ENCODE measurements at regions not wholly inside any gene's neighbourhood (a gene's known extent, or its start where the extent isn't known, plus 50 kb on each side); places are given as distances from the start of the nearest gene placed in this dataset.
A peak's percentile ranks its signal among the peaks of the same experiment; 100 is the strongest.

GRCh38 chr16:73116576-73116975 lies 68.6 kb upstream of the ZFHX3 start:
- H3K36me3 ChIP-seq: no peaks in the 10 kb centered on the region
- TF ChIP-seq CTCF (IDR thresholded peaks at IDR 0.05): no peak
- H3K27ac ChIP-seq: no peak overlapping the region
- H3K4me1 ChIP-seq: no peaks in the 10 kb centered on the region
- no peak overlapping the region for H3K4me3 ChIP-seq
- 85 to 93% methylated on average over 2 of the region's 2 CpGs for WGBS, 2 donors
- FAIRE-seq: no peak
- no peaks in the 10 kb centered on the region for H3K9me3 ChIP-seq
- H3K27me3 ChIP-seq: no peaks in the 10 kb centered on the region
- intact Hi-C loops (cut with DNase I): no loop called here
- no peak for ATAC-seq
- DNase-seq: no peak

- no peak for DNase-seq
- no peaks in the 10 kb centered on the region for H3K27me3 ChIP-seq
- WGBS, 2 donors: 78 to 82% methylated on average over 6 of the region's 6 CpGs
- no peaks in the 10 kb centered on the region for H3K36me3 ChIP-seq
- H3K27ac ChIP-seq: no peak overlapping the region
- peak in 1 of 4 donors; percentile 54 for ATAC-seq
- intact Hi-C loops (cut with DNase I): no loop called here
- no peak overlapping the region for H3K4me3 ChIP-seq
- TF ChIP-seq CTCF (IDR thresholded peaks at IDR 0.05): no peak
- no peaks in the 10 kb centered on the region for H3K4me1 ChIP-seq
- FAIRE-seq: no peak
- H3K9me3 ChIP-seq: no peaks in the 10 kb centered on the region
Observed at GRCh38 chr16:73113336-73113735, 65.4 kb upstream of the ZFHX3 start.

GRCh38 chr16:73108195-73108963 lies 60.5 kb upstream of the ZFHX3 start:
- H3K36me3 ChIP-seq: no peaks in the 10 kb centered on the region
- H3K4me3 ChIP-seq: no peak overlapping the region
- H3K4me1 ChIP-seq: no peaks in the 10 kb centered on the region
- ATAC-seq (no peak), DNase-seq (no peak), FAIRE-seq (no peak)
- intact Hi-C loops (cut with DNase I): no loop called here
- no peak for TF ChIP-seq CTCF (IDR thresholded peaks at IDR 0.05)
- no peaks in the 10 kb centered on the region for H3K9me3 ChIP-seq
- H3K27me3 ChIP-seq: no peaks in the 10 kb centered on the region
- no peak overlapping the region for H3K27ac ChIP-seq
- WGBS, 2 donors: 61 to 74% methylated on average over 10 of the region's 10 CpGs

GRCh38 chr16:73107371-73107770 lies 59.4 kb upstream of the ZFHX3 start:
- no peak for TF ChIP-seq CTCF (IDR thresholded peaks at IDR 0.05)
- no peak for FAIRE-seq
- Histone ChIP-seq H3K4me1 (no peaks in the 10 kb centered on the region), H3K9me3 (no peaks in the 10 kb centered on the region), H3K27me3 (no peaks in the 10 kb centered on the region), H3K36me3 (no peaks in the 10 kb centered on the region), H3K4me3 (no peak overlapping the region), H3K27ac (no peak overlapping the region)
- ATAC-seq: no peak
- intact Hi-C loops (cut with DNase I): no loop called here
- WGBS, 2 donors: 94 to 97% methylated on average over 4 of the region's 4 CpGs
- no peak for DNase-seq

GRCh38 chr16:73106329-73107034 lies 58.6 kb upstream of the ZFHX3 start:
- no peaks in the 10 kb centered on the region for H3K27me3 ChIP-seq
- no peak for ATAC-seq
- no peaks in the 10 kb centered on the region for H3K4me1 ChIP-seq
- no peaks in the 10 kb centered on the region for H3K36me3 ChIP-seq
- no peak overlapping the region for H3K4me3 ChIP-seq
- 76 to 80% methylated on average over 6 of the region's 6 CpGs for WGBS, 2 donors
- FAIRE-seq: no peak
- no peak overlapping the region for H3K27ac ChIP-seq
- H3K9me3 ChIP-seq: no peaks in the 10 kb centered on the region
- DNase-seq: no peak
- no peak for TF ChIP-seq CTCF (IDR thresholded peaks at IDR 0.05)
- intact Hi-C loops (cut with DNase I): no loop called here
